NCI-H146 treated with DMSO at 0.1 percent for 48 hours (cell line): ENCODE measurements at regions not wholly inside any gene's neighbourhood (a gene's known extent, or its start where the extent isn't known, plus 50 kb on each side); places are given as distances from the start of the nearest gene placed in this dataset.
A peak's percentile ranks its signal among the peaks of the same experiment; 100 is the strongest.

Experiments used
- DNase-seq: peaks from one replicate; lab custom pipeline; 2025; ENCODE audit not compliant: unreplicated experiment; lab: John Stamatoyannopoulos, UW

DNA sequence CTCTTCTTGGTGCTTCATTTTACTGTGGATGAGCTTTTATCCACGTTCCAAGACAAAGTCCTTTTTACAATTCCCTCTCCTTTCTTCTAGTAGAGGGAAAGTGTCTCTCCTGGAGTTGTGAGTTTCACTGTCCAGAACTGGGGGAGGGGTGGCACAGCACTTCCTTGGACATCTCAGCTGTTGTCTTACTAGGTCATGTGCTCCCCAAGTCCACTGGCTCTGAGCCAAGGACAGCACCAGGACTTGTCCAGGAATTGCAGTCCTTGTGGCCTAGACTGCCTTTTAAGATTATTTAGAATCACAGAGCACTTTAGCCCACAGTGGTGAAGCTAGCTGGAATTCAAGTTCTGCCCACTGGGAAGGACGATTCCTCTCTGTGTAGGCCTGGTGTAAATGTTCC, 700.2 kb upstream of the PTPRD start:
- DNase-seq, result no peak

DNA sequence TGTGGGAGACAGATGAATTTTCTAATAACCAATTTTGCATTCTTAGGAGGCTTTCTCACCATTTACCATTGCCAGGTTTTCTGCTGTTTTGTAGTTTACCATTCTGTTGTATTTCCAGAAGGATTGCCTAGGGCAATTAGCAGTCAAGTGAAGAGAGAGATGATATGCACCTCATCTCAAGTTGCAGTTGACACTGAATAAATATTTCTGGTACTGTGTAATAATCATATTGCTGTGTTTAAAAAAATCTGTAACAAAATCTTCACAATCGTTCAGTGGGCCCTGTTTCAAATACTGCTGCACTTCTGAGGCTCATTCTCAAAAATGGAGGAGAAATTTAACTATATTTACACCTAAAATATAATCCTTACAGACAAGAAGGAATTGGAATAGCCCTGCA, 706.1 kb upstream of the PTPRD start:
- DNase-seq, result peak; percentile 76

DNA sequence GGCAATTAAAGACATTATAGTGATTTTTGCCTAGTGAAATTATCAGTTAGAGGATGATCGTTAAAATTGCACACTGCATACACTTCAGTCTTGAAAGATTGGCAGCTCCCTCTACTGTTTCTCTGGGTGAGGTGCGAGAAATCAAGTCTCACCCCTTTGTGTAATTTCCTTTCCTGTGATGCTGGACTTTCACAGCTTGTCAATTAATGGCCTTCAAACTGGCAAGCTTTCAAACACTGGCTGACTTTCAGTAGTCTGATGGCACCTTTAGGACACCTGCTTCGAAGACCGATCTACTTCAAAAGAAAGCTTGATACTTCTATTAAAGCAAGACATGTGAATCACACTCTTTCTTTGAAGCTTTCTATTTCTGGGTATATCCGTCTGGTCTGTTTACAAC, 706.7 kb upstream of the PTPRD start:
- DNase-seq, result peak; percentile 88

DNA sequence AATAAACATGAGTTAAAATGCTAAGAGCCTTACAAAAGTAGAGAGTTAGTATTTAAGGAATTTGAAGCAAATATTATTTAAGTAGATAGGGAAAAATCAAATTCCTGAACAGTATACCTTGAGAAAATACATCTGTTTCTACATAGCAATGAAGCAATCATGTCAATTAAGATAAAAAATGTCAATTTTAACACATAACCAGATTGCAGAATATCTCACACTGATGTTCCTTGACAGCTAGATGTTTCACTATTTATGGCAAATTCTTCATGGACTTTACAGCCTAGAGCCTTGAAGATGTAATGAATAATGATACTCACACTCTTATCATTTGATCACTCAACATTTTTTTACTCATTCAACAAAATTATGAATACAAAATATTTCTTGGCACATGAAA, 708.2 kb upstream of the PTPRD start:
- no peak for DNase-seq

DNA sequence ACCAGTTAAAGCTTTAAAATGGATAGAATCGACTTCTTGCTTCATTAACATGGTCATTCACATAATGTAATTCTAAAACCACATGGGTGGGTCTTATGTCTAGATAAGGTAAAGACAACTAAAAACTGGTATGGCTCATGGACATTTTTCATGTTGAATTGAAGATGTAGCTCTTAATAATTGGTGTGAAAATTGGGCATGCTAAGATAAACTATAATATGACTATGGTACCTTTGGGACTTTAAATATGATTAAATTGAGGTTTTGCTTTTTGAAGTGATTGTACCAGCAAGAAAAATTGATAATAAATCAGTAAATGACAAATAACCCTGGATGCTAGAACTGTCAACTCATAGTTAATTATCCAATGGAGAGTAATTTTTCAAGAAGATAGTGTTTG, 710.7 kb upstream of the PTPRD start:
- no peak for DNase-seq

DNA sequence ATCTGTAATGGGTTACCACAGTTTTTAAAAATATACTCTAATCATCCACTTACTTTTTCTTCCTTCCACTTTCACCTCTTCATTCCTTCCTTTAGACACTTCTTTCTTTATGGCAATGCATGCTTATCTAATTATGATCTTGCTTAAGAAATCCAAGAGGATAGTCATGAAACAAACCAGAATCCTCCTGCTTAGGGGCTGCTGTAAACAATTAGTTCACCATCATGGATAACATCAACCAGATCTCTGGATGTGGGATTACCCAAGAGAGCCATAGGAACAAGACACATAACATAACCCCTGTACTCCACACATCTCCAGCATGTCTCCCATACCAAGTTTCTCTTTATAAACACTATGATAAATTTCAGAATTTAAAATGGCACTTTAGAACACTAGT, 713.4 kb upstream of the PTPRD start:
- no peak for DNase-seq

DNA sequence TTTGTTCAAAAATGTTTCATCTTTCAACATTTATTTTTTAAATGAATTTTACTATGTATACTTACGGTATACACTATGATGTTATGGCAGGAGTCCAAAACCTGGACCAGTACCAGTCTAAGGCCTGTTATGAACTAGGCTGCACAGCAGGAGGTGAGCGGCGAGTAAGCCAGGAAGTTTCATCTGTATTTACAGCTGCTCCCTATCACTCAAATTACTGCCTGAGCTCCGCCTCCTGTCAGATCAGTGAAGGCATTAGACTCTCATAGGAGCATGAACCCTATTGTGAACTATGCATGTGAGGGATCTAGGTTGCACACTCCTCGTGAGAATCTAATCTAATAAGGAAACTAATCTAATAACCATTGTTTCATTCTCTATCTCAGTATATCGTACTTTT, 715.5 kb upstream of the PTPRD start:
- DNase-seq, result no peak

DNA sequence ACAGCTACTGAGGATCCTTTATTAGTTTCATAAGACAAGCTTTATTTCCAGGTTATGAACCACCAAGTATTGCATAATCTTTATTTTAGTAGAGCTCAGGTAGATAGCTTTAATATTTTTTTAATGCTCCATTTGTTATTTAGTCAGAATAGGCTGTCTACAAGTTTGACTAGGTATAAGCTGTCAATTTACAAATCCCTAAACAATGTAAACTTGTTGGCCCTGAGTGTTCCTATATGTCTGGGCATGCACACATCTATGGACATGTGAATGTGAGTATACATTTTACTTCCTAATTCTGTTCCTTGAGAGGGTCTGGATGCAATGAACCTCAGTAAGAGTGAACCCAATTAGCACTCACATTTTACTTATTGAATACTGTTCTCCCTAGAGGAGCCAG, 722.2 kb upstream of the PTPRD start:
- DNase-seq, result no peak

DNA sequence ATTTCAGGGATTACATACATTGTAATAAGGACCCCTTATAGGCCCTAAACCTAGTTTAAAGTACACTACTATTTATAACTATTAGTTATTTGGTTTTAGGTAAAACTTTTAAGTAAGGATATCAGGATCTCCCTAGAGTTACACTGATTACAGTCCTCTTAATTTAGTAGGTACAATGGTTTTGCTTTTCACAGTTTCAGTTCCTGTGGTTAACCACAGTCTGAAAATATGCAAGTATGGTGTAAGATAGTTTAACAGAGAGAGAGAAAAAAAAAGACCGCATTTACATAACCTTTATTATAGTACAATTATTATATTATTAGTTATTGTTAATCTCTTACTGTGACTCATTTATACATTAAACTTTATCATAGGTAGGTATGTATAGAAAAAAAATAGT, 725.3 kb upstream of the PTPRD start:
- no peak for DNase-seq

DNA sequence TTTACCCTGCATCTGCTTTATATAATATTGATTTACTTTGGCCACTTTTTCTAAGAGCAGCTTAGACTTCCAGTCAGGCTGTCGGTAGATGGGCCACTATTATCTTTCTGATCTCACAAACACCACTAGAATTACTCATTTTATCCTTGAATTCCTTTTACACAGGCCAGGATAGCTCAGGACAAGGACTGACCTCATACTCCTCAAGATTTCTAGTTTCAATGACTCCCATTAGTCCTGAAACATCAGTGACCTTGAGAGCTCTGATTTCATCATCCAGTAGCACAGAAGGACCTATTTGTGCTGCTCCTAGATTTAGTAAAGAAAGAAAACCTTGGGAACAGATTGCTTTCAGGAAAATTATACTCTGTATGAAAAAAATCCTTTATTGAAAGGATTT, 727.9 kb upstream of the PTPRD start:
- no peak for DNase-seq

DNA sequence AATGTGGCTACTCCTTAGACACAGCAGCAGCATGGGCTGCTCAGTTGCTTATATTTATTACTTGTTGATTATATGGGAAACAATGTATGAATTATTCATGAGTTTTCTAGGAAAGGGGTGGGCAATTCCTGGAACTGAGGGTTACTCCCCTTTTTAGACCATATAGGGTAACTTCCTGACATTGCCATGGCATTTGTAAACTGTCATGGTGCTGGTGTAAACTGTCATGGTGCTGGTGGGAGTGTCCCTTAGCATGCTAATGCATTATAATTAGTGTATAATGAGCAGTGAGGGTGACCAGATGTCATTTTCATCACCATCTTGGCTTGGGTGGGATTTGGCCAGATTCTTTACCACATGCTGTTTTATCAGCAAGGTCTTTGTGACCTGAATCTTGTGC, 734.6 kb upstream of the PTPRD start:
- no peak for DNase-seq

DNA sequence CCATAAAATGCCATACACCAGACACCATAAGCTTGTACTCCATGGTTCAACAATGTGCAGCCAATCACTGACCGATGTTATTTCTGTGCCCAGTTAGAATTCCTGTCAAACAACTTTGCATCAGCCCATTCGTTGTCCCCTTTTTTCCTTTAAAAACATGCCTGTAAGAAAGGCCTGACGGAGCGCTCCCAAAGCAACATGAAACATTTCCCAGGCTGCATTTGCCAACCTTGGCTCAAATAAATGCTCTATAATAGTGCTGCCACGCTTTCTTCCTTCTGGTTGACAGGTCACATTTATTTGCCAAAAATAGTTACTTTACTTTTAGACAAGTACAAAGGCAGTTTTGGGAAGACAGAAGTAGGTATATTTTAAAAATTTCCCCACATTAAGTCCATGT, 735.6 kb upstream of the PTPRD start:
- no peak for DNase-seq

DNA sequence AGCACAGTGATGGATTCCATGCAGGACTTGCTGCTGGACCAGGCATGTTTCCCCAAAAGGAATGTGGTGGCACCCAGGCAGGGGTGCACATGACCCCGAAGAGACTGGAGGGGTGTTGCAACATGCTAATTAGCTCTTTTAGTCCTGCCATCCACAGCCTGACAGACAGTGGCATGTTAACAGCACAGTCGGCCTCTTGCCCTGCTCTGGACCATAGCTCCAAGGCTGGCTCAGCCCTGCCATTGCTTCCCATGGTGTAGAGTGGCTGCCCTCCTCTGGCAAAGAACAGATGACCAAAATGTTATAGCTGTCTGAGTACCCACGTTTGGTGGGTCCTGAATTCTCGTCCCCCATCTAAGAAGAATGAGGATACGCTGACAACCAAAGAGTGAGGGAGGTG, 736.4 kb upstream of the PTPRD start:
- no peak for DNase-seq

DNA sequence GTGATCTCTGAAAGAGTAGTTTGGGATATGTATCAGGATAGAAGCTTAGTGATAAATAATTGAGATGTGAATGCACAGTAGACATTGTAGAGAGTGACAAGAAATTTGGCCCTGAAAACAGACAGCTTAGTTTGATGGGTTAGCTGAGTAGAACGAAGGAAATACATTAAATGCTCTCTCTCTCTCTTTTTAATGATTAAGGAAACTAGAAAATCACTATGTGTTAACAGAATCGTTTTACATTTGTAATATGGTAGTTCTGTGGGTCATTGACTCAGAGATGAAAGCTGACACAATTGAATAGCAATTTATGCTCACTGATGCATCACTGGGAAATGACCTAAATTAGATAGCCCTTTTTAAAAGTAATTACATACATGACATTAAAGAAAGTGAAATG, 739.8 kb upstream of the PTPRD start:
- peak; percentile 67 for DNase-seq

DNA sequence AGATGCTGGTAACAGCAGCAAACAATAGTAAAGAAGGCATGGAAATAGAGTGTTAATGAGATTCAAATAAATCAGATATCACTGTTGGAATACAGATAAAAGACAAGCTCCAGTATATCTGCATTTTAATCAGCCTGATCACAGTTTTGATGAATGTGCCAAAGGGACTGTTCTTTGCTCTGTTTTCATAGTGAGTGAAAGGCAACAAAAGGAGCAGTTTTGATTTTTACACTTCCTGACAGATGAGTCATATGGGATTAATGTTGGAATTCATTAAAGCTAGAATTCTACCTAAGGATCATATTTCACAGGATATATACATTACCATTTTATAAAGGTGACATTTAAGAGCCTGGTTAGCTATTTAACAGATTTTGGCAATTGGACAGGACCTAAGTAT, 743.3 kb upstream of the PTPRD start:
- DNase-seq, result peak; percentile 29

DNA sequence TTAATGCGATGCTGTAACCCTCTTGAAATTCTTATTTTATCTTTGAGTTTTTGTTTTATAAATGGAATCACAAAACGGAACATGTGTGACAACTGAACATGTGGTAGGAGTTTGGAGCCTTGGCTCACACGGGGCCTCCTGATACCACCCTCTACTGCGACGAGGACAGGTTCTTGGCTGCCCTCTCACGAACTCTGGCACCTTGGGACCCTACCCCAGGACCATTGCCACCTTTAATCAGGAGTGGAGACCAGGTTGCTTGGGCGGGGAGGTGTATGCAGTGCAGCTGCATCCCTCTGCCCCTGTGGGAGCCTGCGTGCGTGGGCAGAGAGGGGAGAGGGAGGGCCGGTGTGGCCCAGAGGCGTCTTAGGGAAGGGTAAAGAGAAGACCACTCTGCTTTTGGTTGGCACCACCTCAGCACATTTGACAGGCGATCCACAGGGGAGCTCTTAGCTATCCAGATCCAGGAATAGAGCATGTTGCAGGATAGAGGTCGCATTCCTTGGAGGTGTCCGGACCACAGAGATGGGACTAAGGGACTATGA, 753.9 kb upstream of the PTPRD start:
- no peak for DNase-seq

DNA sequence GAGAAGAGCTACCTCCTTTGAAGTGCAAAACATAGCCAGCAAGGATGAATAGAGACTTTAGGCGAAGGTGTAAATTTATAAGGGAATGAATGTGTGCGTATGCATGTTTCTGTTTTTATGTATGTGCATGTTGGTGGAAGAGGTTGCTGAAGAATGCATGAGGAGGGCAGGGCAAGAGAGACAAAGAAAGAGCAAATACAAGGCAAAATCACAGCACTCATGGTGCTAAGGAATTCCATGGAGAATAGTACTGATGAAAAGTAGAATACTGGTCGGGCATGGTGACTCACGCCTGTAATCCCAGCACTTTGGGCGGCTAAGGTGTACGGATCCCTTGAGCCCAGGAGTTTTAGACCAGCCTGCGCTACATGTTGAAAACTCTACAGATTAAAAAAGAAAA, 762.1 kb upstream of the PTPRD start:
- no peak for DNase-seq

DNA sequence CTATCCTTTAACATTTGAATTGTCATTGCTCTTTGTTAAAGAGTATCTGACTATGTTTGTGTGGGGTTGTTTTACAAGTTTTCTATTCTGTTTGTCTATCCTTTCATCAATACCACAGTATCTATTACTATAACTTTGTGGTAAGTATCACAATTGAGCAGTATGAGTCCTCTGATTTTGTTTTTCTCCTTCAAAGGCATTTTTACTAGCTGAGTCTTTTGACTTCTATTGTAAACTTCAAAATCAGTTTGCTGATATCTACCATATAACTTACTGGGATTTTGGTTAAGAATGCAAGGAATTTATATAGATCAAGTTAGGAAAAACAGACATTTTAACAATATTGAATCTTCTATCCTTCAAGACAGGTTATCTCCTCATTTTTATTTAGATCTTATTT, 789.8 kb upstream of the PTPRD start:
- DNase-seq, result no peak

DNA sequence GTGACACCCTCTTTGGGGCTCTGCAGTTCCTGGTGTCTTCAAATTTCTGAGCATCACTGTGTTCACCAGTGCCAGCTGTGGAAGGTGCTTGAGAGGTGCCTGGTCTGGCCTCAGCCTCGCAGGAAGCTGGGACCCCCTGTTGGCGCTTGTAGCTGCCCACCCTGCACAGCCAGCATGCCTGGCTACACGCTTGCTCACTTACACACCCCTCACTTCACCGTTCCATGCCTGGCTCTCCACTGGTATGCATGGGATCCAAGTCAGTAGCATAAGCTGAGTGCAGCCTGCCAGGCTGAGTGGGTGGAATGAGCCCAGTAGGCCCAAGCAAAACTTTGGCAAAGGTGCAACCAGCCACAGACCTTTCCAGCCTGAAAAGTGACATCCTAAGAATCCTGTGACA, 801.4 kb upstream of the PTPRD start:
- no peak for DNase-seq

DNA sequence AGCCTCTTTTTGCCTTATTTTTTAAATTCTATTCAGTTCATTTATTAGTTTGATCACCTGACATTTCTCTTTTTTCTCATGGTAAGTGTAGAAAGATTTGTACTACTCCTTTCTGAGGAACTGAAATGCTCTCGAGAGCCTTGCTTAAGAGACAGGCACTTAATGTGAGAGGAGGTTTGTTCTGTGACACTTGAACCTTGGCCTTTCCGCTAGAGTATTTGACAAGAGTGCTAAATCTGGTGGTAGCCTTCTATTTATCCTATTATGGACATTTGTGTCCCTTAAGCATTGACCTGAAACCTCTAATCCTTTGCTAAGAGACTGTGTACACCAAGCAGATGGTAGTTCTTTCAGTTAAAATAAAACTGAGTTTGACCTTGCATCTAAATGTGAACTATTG, 805.0 kb upstream of the PTPRD start:
- DNase-seq, result no peak

DNA sequence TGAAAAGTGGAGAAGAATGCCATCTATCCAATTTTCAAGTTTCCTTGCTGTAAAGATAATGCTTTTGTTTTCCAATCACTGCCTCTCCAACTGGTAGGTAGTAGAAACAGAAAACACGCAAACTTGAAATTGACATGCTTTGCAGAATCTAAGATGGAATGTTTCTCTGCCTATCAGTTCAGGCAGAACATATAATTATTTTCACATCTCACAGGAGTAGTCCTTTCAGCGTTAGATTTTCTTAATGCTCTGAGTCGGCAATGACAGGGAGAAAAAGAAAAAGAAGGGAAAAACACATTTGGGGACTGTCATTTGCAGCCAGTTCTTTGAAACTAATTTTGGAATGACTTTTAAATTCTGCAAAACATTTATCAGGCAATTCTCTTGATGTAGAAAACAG, 818.7 kb upstream of the PTPRD start:
- no peak for DNase-seq

DNA sequence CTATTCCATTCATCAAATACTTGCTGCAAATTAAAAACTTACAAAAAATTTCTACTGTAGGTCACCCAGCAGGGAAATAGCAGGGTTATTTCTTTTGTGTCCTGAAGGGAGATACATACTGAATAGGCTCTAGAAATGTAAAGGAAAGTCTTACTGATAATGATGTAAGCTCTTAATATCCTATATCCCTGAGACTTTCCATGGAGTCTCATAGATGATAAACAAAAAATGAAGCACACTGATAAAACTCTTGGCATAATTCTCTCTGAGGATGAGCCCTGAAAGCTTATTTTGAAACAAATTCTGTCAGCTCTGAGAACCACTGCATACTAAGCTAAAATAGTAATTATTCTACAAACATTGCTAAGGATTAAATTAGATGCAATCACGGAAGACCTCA, 819.6 kb upstream of the PTPRD start:
- DNase-seq, result no peak

DNA sequence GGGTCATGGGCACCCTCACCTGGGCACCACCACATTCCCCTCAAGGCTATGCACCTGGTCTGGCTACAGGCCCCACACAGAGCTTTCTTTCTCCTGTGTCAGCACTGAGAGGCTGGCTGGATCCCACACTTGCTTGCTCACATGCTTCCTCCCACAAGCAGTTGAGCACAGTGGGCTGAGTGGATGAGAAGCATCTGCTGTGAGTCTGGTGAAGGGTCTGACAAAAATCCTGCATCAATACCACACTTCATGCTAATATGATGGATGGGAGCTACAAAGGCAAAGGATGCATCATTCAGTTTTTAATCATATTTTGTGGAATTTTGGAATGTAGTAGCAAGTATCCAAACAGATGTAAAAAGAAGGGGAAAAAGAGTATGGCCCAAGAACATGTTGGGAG, 830.8 kb upstream of the PTPRD start:
- DNase-seq, result no peak
